GM23338 (cell line): ENCODE measurements at regions not wholly inside any gene's neighbourhood (a gene's known extent, or its start where the extent isn't known, plus 50 kb on each side); places are given as distances from the start of the nearest gene placed in this dataset.

Experiments
- ATAC-seq: fragments of 200-7000 bp; cut with Tn5 transposase; 3 replicates; pipeline ENCODE4 v1.9.1; 2020
- DNase-seq: peaks from one replicate; pipeline ENCODE4 v3.0.0-alpha.2; 2015; ENCODE audit warnings: low spot score
- H2AFZ ChIP-seq: fragments of 200-600 bp; sonication (generic); 2 replicates; pipeline ENCODE4 v1.8.0; 2016; ENCODE audit warnings: antibody characterized with exemption, mild to moderate bottlenecking, moderate library complexity
- H3F3A ChIP-seq: fragments of 200-600 bp; sonication (generic); replicated peaks from 2 replicates; pipeline ENCODE4 v1.8.0; 2017; ENCODE audit warnings: antibody characterized with exemption, mixed run types, low read depth
- H3K27ac ChIP-seq: fragments of 200-600 bp; sonication (generic); 2 replicates; pipeline ENCODE4 v1.6.1; 2016; ENCODE audit warnings: low read depth
- H3K27me3 ChIP-seq: fragments of 200-600 bp; sonication (generic); 2 replicates; pipeline ENCODE4 v1.8.0; 2016; ENCODE audit warnings: mild to moderate bottlenecking, mixed run types, moderate library complexity; ENCODE audit not compliant: insufficient read depth
- H3K36me3 ChIP-seq: fragments of 200-600 bp; sonication (generic); 2 replicates; pipeline ENCODE4 v1.8.0; 2016; ENCODE audit warnings: mild to moderate bottlenecking; ENCODE audit not compliant: insufficient read depth
- H3K4me1 ChIP-seq: fragments of 200-600 bp; sonication (generic); 2 replicates; pipeline ENCODE4 v1.8.0; 2016; ENCODE audit warnings: mild to moderate bottlenecking, moderate library complexity; ENCODE audit not compliant: insufficient read depth
- H3K4me2 ChIP-seq: fragments of 200-600 bp; sonication (generic); 2 replicates; pipeline ENCODE4 v1.7.1; 2017; ENCODE audit warnings: mixed run types
- H3K4me3 ChIP-seq: fragments of 200-600 bp; sonication (generic); 2 replicates; pipeline ENCODE4 v1.6.1; 2016; ENCODE audit warnings: mixed run types
- H3K79me2 ChIP-seq: fragments of 200-600 bp; sonication (generic); replicated peaks from 2 replicates; pipeline ENCODE4 v1.8.0; 2017; ENCODE audit warnings: mild to moderate bottlenecking; ENCODE audit not compliant: insufficient read depth
- H3K9me2 ChIP-seq: fragments of 200-600 bp; sonication (generic); 2 replicates; pipeline ENCODE4 v1.8.0; 2017; ENCODE audit not compliant: insufficient read depth
- H4K20me1 ChIP-seq: fragments of 200-600 bp; sonication (generic); replicated peaks from 2 replicates; pipeline ENCODE4 v1.8.0; 2017; ENCODE audit warnings: mild to moderate bottlenecking; ENCODE audit not compliant: insufficient read depth
- H3K27ac Mint-ChIP-seq: 2 replicates; pipeline ENCODE4 v1.8.0; 2020; ENCODE audit warnings: inconsistent platforms, mild to moderate bottlenecking, moderate library complexity, mixed read lengths
- H3K27me3 Mint-ChIP-seq: 3 replicates; pipeline ENCODE4 v1.8.0; 2022; ENCODE audit warnings: low read depth, mild to moderate bottlenecking, moderate library complexity, mixed read lengths, inconsistent platforms; ENCODE audit not compliant: insufficient read depth, poor library complexity
- H3K36me3 Mint-ChIP-seq: 3 replicates; pipeline ENCODE4 v1.8.0; 2021; ENCODE audit warnings: low read depth, mild to moderate bottlenecking, inconsistent platforms, moderate library complexity, mixed read lengths
- H3K4me1 Mint-ChIP-seq: 3 replicates; pipeline ENCODE4 v1.8.0; 2020; ENCODE audit warnings: mild to moderate bottlenecking, inconsistent platforms, mixed read lengths
- H3K4me3 Mint-ChIP-seq: 3 replicates; pipeline ENCODE4 v1.8.0; 2021; ENCODE audit warnings: moderate library complexity, mild to moderate bottlenecking, inconsistent platforms, mixed read lengths
- H3K9me3 Mint-ChIP-seq: 3 replicates; pipeline ENCODE4 v1.8.0; 2020; ENCODE audit warnings: moderate library complexity, mild to moderate bottlenecking, inconsistent platforms, mixed read lengths
- EZH2phosphoT487 ChIP-seq: fragments of 200-600 bp; sonication (generic); IDR thresholded peaks from one replicate; pipeline ENCODE4 v1.8.1; 2018; ENCODE audit warnings: antibody characterized with exemption; ENCODE audit not compliant: unreplicated experiment
- JUNB ChIP-seq: IDR thresholded peaks from one replicate; pipeline ENCODE4 v1.6.1; 2016; ENCODE audit warnings: antibody characterized with exemption; ENCODE audit not compliant: unreplicated experiment
- NANOG ChIP-seq: IDR thresholded peaks from 2 replicates; pipeline ENCODE4 v1.6.1; 2016; ENCODE audit warnings: antibody characterized with exemption, borderline replicate concordance
- TF ChIP-seq, protein P1 (sequence below): IDR thresholded peaks from one replicate; pipeline ENCODE4 v1.6.1; 2018; ENCODE audit warnings: antibody characterized with exemption; ENCODE audit not compliant: unreplicated experiment
- TF ChIP-seq, protein P2 (sequence below), 2 experiments: fragments of 200-600 bp in 1 of 2; sonication (generic) in 1 of 2; conservative IDR thresholded peaks; 2 replicates each; pipeline versions ENCODE4 v1.5.1 to v1.6.1; 2016 to 2017; ENCODE audit warnings: antibody characterized with exemption in 2 of 2, low read depth in 2 of 2, mild to moderate bottlenecking in 2 of 2, moderate library complexity in 1 of 2

DNA sequence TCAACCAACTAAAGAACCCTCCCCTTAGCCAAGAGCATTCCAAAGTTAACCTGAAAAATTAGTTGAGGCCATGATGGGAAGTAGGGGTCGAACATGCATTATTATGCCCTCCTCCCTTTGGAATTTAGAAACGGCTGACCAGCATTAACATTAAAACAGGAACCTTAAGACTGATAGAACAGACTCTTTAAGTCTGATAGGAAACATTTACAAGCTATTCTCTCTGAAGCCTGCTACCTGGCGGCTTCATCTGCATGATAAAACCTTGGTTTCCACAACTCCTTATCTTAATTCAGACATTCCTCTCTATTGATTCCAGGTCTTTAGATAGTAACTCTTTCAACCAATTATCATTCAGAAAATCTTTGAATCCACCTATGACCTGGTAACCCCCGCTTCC is 331.0 kb downstream of the CGGBP1 start:
- H3K4me1 Mint-ChIP-seq, result peaks cover 14% of the 10 kb centered on the region
- DNase-seq, result peak; percentile 83
- TF ChIP-seq NANOG, result peak; percentile 92; the same call in 1 of the 2 replicates
- TF ChIP-seq, protein P1, sequence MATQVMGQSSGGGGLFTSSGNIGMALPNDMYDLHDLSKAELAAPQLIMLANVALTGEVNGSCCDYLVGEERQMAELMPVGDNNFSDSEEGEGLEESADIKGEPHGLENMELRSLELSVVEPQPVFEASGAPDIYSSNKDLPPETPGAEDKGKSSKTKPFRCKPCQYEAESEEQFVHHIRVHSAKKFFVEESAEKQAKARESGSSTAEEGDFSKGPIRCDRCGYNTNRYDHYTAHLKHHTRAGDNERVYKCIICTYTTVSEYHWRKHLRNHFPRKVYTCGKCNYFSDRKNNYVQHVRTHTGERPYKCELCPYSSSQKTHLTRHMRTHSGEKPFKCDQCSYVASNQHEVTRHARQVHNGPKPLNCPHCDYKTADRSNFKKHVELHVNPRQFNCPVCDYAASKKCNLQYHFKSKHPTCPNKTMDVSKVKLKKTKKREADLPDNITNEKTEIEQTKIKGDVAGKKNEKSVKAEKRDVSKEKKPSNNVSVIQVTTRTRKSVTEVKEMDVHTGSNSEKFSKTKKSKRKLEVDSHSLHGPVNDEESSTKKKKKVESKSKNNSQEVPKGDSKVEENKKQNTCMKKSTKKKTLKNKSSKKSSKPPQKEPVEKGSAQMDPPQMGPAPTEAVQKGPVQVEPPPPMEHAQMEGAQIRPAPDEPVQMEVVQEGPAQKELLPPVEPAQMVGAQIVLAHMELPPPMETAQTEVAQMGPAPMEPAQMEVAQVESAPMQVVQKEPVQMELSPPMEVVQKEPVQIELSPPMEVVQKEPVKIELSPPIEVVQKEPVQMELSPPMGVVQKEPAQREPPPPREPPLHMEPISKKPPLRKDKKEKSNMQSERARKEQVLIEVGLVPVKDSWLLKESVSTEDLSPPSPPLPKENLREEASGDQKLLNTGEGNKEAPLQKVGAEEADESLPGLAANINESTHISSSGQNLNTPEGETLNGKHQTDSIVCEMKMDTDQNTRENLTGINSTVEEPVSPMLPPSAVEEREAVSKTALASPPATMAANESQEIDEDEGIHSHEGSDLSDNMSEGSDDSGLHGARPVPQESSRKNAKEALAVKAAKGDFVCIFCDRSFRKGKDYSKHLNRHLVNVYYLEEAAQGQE, result no peak
- peaks cover 76% of the 10 kb centered on the region for H3K36me3 Mint-ChIP-seq
- H3K27ac ChIP-seq, result peak overlapping the region; percentile 91
- peaks cover 76% of the 10 kb centered on the region for H3K9me3 Mint-ChIP-seq
- no peaks in the 10 kb centered on the region for H3K4me1 ChIP-seq
- H2AFZ ChIP-seq, result no peak overlapping the region
- peak overlapping the region; percentile 96 for H3K27ac Mint-ChIP-seq
- H3F3A ChIP-seq, result no peaks in the 10 kb centered on the region
- H3K36me3 ChIP-seq, result no peaks in the 10 kb centered on the region
- H3K79me2 ChIP-seq, result no peaks in the 10 kb centered on the region
- no peaks in the 10 kb centered on the region for H3K27me3 ChIP-seq
- H3K4me2 ChIP-seq, result no peak overlapping the region
- H3K4me3 Mint-ChIP-seq, result no peak overlapping the region
- H3K9me2 ChIP-seq, result 0 out of 2 replicates have a peak, but pooled peaks cover 5% of the 10 kb centered on the region
- H4K20me1 ChIP-seq, result no peaks in the 10 kb centered on the region
- peaks cover 8% of the 10 kb centered on the region for H3K27me3 Mint-ChIP-seq
- H3K4me3 ChIP-seq, result no peak overlapping the region
- ATAC-seq, result peak; percentile 91

DNA sequence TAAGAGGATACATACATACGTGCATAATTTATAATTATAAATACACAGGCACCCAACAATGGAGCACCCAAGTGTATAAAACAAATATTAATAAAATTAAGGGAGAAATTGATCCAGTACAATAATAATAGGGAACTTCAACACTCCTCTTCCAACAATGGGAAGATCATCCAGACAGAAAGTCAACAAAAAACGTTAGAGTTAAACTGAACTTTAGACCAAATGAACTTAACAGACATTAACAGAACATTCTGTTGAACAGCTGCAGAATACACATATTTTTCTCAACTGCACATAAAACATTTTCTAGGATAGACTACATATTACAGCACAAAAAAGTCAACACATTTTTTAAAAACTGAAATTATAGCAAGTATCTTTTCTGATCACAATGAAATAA is 339.7 kb downstream of the CGGBP1 start:
- Histone ChIP-seq H3K79me2 (no peaks in the 10 kb centered on the region), H3K4me1 (no peaks in the 10 kb centered on the region), H3K27ac (no peak overlapping the region), H2AFZ (no peak overlapping the region), H3K36me3 (no peaks in the 10 kb centered on the region), H3K4me3 (no peak overlapping the region), H4K20me1 (no peaks in the 10 kb centered on the region), H3K9me2 (no peaks in the 10 kb centered on the region), H3F3A (no peaks in the 10 kb centered on the region), H3K27me3 (no peaks in the 10 kb centered on the region), H3K4me2 (no peak overlapping the region)
- no peaks in the 10 kb centered on the region for H3K4me1 Mint-ChIP-seq
- peaks cover 8% of the 10 kb centered on the region; the same call in 2 of the 3 replicates for H3K9me3 Mint-ChIP-seq
- H3K27ac Mint-ChIP-seq, result no peak overlapping the region
- H3K27me3 Mint-ChIP-seq, result no peaks in the 10 kb centered on the region
- DNase-seq, result no peak
- no peak for ATAC-seq
- H3K4me3 Mint-ChIP-seq, result no peak overlapping the region
- peaks cover 10% of the 10 kb centered on the region; the same call in 2 of the 3 replicates for H3K36me3 Mint-ChIP-seq
- TF ChIP-seq NANOG (no peak), JUNB (no peak), EZH2phosphoT487 (no peak)
- TF ChIP-seq, protein P1, result no peak
- TF ChIP-seq, protein P2, sequence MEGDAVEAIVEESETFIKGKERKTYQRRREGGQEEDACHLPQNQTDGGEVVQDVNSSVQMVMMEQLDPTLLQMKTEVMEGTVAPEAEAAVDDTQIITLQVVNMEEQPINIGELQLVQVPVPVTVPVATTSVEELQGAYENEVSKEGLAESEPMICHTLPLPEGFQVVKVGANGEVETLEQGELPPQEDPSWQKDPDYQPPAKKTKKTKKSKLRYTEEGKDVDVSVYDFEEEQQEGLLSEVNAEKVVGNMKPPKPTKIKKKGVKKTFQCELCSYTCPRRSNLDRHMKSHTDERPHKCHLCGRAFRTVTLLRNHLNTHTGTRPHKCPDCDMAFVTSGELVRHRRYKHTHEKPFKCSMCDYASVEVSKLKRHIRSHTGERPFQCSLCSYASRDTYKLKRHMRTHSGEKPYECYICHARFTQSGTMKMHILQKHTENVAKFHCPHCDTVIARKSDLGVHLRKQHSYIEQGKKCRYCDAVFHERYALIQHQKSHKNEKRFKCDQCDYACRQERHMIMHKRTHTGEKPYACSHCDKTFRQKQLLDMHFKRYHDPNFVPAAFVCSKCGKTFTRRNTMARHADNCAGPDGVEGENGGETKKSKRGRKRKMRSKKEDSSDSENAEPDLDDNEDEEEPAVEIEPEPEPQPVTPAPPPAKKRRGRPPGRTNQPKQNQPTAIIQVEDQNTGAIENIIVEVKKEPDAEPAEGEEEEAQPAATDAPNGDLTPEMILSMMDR (conservative IDR thresholded peaks at IDR 0.05; ENCODE audit: low read depth in 2 of 2), result no peak
